ENCODE measurements at regions not wholly inside any gene's neighbourhood (a gene's known extent, or its start where the extent isn't known, plus 50 kb on each side); places are given as distances from the start of the nearest gene placed in this dataset.

- no peak for ATAC-seq
- H3K36me3 ChIP-seq (replicated peaks in 1 of 2; ENCODE audit: insufficient read depth in 1 of 2, low read depth in 2 of 2) = no peaks in the 10 kb centered on the region
- 42 to 50% methylated on average over 2 of the region's 2 CpGs for WGBS, 2 donors
These were observed 407.9 kb downstream of the PLA2G4A start for GRCh38 chr1:187236676-187237075.

GRCh38 chr1:187237542-187237941 lies 408.8 kb downstream of the PLA2G4A start:
- 67 to 80% methylated on average over 3 of the region's 3 CpGs for WGBS, 2 donors
- TF ChIP-seq CTCF (IDR thresholded peaks at IDR 0.05) = no peak
- no peak for TF ChIP-seq POLR2A (IDR thresholded peaks at IDR 0.05)
- Histone ChIP-seq H3K9me3 (no peaks in the 10 kb centered on the region), H3K36me3 (replicated peaks in 1 of 2; ENCODE audit: insufficient read depth in 1 of 2, low read depth in 2 of 2) (no peaks in the 10 kb centered on the region), H3K27ac (no peak overlapping the region), H3K27me3 (no peaks in the 10 kb centered on the region), H3K4me1 (no peaks in the 10 kb centered on the region), H3K4me3 (no peak overlapping the region)
- ATAC-seq (no peak), DNase-seq (no peak)
- intact Hi-C loops (cut with DNase I) = no loop called here

More at GRCh38 chr1:187236676-187237075, 407.9 kb downstream of the PLA2G4A start:
- no peaks in the 10 kb centered on the region for H3K4me1 ChIP-seq
- no peaks in the 10 kb centered on the region for H3K9me3 ChIP-seq
- DNase-seq = no peak
- TF ChIP-seq POLR2A (IDR thresholded peaks at IDR 0.05) = no peak
- TF ChIP-seq CTCF (IDR thresholded peaks at IDR 0.05) = no peak
- intact Hi-C loops (cut with DNase I) = no loop called here
- H3K27ac ChIP-seq = no peak overlapping the region
- no peak overlapping the region for H3K4me3 ChIP-seq
- no peaks in the 10 kb centered on the region for H3K27me3 ChIP-seq

DNA sequence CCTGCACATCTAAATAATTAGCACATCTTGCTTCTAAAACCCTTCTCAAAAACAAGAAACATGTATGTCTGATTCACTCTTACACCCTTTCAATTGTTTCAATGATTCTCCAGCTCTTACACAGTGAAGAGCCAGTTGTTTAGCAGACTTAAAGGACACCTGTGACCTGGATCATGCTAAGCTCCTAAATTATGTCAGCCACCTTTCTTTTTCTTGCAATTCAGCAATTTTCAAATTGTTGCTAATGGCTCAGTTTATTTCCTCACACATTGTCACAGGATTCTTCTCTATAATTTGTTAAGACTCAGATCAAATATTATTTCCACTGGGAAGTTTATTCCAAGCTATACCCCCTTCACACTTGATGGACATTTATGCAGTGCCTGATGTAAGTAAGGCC lies 413.2 kb downstream of the PLA2G4A start:
- no peak for DNase-seq
- TF ChIP-seq POLR2A (IDR thresholded peaks at IDR 0.05) = no peak
- Histone ChIP-seq H3K36me3 (replicated peaks in 1 of 2; ENCODE audit: insufficient read depth in 1 of 2, low read depth in 2 of 2) (no peaks in the 10 kb centered on the region), H3K27me3 (no peaks in the 10 kb centered on the region), H3K4me3 (no peak overlapping the region), H3K9me3 (no peaks in the 10 kb centered on the region), H3K27ac (no peak overlapping the region), H3K4me1 (no peaks in the 10 kb centered on the region)
- no peak for ATAC-seq
- intact Hi-C loops (cut with DNase I) = no loop called here

GRCh38 chr1:187244623-187245022 lies 415.9 kb downstream of the PLA2G4A start:
- no peak for TF ChIP-seq POLR2A (IDR thresholded peaks at IDR 0.05)
- no peak for TF ChIP-seq CTCF (IDR thresholded peaks at IDR 0.05)
- DNase-seq = peak in 1 of 4 donors; percentile 11
- Histone ChIP-seq H3K27ac (no peak overlapping the region), H3K27me3 (no peaks in the 10 kb centered on the region), H3K36me3 (replicated peaks in 1 of 2; ENCODE audit: insufficient read depth in 1 of 2, low read depth in 2 of 2) (no peaks in the 10 kb centered on the region), H3K4me3 (no peak overlapping the region), H3K4me1 (no peaks in the 10 kb centered on the region), H3K9me3 (no peaks in the 10 kb centered on the region)
- ATAC-seq = no peak
- 42 to 44% methylated on average over 4 of the region's 4 CpGs for WGBS, 2 donors
- intact Hi-C loops (cut with DNase I) = no loop called here

DNA sequence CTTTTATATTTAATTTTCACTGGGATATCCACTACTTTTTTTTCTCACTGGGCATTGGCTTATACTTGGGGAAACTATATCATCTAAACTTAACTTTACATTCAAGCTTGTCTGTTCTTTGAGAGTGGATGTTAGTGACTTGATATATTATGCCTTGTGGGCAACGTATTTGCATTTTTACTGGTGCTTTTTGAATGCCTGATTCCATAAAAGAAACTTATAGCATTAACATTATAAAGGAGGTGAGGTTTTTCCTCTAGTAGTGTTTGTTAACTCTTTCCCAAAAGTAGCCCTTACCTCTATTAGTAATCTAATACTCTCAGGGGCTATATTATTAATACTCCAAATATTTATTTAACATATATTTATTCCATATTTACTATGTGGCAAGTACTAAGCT lies 416.5 kb downstream of the PLA2G4A start:
- Histone ChIP-seq H3K36me3 (replicated peaks in 1 of 2; ENCODE audit: insufficient read depth in 1 of 2, low read depth in 2 of 2) (no peaks in the 10 kb centered on the region), H3K27me3 (no peaks in the 10 kb centered on the region), H3K4me3 (no peak overlapping the region), H3K9me3 (no peaks in the 10 kb centered on the region), H3K4me1 (no peaks in the 10 kb centered on the region), H3K27ac (no peak overlapping the region)
- intact Hi-C loops (cut with DNase I) = no loop called here
- DNase-seq (no peak), ATAC-seq (no peak)
- 47 to 56% methylated on average over 1 of the region's 1 CpG for WGBS, 2 donors
- TF ChIP-seq POLR2A (IDR thresholded peaks at IDR 0.05) (no peak), CTCF (IDR thresholded peaks at IDR 0.05) (no peak)

Measured in body of pancreas (tissue), 4 donors.